GM21360 (cell line): ENCODE measurements at regions not wholly inside any gene's neighbourhood (a gene's known extent, or its start where the extent isn't known, plus 50 kb on each side); places are given as distances from the start of the nearest gene placed in this dataset.

ENCODE experiments used
- ATAC-seq: cut with Tn5 transposase; IDR thresholded peaks from one replicate; pipeline ENCODE4 v1.9.1; 2021; ENCODE audit warnings: mild to moderate bottlenecking, moderate library complexity; ENCODE audit not compliant: unreplicated experiment

DNA sequence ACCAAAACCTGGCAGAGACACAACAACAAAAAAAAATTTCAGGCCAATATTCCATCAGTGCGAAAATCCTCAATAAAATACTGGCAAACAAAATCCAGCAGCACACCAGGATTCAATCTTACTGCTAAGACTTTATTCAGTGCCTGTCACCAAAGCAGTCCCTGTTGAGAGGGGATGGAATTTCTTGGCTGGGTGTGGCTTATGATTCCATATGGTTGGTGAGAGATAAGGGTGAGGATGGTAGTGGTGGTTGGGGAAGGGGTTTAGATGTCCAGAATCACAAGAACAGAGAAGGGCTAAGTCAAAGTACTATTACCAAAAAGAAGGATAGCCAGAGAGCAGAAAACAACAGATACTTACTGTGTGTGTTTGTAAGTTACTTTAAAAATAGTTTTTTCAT is 152.8 kb upstream of the SLC35B3 start:
- ATAC-seq = no peak

DNA sequence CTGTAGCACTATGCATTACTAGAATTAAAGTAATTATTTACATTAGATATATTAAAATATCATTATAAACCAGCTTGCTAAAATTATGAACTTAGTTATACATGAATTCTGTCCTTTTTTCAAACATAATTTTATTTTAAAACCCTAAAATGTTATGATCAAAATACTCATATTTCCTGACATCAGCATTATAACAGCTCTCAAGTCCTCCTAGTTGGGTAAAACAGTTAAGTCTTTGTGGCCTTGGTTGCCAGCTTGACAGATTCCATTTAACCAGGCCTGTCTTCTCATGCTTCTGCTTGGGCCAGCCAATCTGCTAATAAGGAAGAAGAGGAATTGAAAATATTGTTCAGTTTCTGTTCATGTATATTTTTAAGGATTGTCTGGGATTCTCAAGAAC is 147.9 kb upstream of the SLC35B3 start:
- ATAC-seq = no peak

DNA sequence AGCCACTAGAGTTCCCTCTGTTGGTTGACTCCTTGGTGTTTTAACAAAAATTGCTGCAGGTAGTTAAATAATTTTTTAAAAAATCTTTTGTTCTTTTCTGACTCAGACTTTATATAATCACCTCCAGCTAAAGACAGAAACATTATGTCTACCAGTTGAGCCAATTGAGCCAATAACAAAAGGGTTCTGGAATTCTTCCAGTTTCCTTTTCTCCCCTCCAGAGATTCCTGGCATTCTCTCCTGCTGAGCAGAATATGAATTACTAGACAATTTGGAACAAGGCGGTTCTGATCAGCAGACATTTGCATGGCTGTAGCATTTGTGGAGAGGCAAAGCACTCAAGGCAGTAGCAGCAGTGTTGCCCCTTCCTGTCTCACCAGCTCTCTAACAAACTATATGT is 144.0 kb upstream of the SLC35B3 start:
- ATAC-seq = no peak

DNA sequence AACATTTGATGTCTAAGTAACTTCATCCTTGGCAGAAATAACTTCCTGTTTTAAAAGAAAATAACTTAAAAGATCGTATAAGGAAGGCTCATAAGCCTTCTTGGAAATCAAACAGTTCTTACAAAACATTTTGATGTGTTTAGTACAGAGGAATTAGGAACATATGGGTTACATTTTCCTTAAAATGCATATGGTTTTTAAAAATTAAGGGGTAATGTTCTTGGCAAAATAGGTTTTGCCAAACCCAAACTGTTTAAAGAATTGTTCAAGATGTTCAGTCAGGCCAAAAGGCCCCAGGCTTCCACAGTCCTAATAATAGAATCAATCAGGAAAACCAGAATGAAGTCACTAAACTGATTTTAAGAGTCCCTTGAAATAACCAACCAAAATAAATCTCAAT is 142.7 kb upstream of the SLC35B3 start:
- ATAC-seq = no peak

DNA sequence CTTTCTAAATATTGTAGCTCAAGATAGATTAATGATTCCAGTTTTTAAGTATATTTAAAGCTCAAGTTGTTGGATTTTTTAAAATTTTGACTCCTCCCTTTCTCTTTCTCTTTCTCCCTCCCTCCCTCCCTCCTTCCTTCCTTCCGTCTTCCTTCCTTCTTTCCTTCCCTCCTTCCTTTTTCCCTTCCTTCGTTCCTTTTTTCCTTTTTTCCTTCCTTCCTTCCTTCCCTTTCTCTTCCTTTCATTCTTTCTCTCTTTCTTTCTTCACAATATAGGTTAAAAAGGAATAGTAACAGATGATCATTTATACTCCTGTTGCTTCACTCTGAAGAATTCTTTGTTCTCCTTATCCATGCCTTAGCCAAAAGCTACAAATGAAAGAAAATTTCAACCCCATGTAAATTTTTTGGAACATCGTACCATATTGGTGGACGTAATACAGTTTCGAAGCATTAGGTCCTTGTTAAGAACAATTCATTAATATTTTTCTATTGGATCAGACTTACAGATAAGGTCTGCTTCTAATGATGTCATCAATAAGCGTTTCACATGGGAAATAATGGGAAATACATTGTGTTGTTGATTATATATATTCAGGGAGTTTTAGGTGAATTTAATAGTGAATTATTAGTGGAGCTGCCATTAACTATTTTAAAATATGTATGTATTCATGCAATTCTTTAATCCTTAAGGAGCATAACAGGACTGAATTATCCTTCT is 139.6 kb upstream of the SLC35B3 start:
- no peak for ATAC-seq

DNA sequence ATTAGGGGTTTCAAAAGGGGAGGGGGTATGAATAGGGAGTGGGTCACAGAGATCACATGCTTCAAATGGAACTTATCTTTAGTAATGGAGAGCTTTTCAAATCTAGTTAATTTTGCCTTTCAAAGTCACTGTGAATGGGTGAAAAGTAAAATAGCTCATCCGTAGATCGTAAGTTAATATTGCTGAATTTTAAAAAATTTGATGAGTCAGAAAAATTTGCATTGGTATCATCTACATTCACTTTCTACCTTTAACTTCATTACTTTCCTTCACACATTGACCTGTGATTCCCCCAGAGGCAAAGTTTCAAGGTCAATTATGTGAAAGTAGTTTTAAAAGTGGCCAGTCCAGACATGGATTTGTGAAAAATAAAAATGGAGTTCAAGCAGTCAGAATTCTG is 139.0 kb upstream of the SLC35B3 start:
- ATAC-seq = no peak

DNA sequence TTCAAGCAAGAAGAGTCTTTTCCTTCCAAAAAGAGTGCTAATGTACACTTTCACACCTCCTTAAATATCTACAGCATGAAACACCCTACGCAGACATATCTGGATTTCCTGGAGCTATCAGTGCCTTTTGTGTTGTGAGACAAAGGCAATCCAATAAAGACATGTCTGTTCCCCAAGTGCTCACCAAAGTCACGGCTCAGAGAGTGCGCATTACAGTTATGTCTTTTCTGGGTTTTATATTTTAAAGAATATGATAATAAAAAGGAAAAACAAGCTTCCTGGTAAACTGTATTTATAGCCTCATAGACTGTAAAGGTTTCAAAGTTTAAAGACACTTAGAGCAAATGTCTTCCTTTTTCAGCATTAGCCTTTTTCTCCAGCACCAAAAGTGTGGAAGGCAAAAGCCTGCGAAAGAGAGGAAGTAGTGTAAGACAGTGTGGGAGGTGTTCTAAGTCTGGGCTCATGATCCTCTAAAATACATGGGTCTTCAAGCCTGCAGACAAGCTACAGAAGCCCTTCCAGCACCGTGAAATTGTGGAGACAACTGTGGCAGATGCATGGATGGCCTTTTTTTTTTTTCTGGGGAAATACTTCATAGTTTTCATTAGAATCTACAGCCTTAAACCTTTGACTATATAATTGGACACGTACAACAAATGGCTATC is 135.0 kb upstream of the SLC35B3 start:
- no peak for ATAC-seq

DNA sequence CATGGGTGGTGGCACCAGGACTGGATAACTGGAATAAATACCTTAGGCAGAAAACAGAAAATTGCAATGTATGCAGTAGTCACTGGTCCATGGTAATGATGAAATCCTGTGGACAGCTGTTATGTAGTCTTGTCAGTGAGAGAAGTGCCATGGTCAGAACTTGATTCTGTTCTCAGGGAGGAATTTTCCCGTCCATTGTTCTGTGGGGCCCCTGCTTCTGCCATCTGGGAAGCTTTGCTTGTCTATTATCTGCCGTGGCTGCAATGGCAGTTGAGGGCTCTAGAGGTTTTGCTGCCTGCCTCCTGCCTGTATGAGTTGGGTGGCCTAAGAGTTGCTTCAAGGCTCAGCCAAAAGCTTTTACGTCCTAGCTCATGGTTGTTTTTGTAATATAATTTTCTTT is 126.8 kb upstream of the SLC35B3 start:
- no peak for ATAC-seq

DNA sequence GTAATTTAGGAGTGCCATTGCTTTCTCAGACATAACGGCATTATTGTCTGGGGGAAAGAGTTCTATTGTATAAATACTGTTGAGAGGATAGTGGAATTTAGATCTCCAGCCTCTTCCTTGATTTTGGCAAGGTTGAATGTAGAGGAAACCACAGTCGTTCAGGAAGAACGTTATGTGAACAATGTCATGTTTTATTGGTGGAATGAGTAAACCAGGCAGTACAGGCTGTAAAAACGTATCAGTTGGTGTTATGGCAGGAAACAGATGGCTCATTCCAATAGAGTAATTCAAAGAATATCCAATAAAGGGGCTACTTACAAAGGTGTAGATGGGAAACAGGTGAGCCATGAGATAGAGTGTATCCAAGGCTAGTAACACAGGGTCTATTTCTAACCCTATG is 123.6 kb upstream of the SLC35B3 start:
- ATAC-seq = no peak

DNA sequence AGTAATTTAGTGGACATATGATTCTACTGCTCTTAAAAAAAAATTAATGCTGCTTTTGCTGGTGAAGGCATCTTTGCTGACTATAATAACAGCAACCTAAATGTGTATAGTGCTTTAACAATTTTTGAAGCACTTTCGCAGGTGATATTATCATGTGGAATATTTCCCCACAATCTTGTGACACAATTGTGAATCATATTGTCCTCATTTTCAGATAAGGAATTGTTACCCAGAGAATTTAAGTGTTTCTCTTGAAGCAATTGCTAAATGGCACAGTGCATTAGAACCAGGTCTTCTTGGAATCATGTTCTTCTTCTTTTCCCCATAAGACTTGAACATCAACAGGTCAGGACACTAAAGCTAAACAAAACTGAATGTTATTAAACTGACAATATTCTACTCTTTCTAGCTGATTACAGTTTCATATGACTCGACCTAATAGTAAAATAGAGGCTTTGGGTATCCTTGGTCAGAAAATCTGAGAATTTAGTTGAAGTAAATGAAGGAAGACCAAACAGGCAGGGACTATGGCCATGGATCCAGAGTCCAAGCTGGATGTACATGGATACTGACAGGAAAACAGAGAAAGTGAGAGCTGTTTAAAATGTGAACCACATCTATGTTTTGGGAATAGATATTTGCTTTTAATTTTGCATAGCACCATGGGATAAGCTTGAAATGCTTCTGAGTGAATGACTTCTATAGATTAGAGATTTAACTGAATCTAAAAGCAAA is 121.8 kb upstream of the SLC35B3 start:
- ATAC-seq = no peak

DNA sequence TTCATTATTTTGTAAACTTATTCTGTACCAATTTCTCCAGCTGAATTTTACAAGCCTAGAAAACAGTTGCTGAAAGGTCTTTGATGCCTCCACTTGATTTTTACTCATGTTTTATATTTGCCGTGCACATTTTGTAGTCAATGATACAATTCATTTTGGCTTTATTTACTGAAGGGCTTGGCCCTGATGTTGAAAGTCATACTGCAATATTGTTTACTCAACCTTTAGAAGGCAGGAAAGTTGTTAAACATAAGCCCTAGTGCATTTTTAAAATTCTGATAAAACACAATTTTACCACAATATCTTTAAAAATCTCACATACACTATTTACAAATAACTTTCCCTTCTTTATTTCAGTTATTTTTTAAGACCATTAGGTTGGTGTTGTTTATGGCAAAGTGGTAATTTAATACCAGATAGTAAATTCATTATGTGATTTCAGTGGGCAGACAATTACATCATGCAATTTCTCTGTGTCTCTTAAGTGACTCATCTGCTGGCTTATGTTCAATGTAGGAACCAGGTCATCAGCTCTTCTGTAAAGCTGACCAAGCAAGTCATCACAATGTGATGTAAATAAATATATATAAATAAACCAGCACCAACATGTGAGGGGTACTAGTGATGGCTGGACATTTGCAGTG is 121.1 kb upstream of the SLC35B3 start:
- ATAC-seq = no peak

DNA sequence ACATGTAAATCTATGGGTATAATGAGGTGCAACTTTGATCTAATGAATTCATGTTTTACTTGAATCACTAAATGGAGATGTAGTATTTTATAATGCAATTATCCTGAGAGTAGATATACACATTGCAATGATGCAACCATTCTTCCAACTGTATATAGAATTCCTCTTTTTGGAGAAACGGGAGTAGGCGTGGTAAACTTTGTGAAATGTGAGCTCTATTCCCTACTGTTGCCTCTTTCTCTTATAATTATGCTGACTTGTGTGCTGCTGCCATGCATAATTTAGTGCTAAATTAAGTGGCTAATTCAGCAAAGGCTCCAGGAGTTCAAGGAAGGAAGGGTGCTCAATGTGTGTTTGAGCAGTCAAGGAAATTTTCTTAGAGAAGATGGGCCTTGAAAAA is 116.6 kb upstream of the SLC35B3 start:
- ATAC-seq = no peak

DNA sequence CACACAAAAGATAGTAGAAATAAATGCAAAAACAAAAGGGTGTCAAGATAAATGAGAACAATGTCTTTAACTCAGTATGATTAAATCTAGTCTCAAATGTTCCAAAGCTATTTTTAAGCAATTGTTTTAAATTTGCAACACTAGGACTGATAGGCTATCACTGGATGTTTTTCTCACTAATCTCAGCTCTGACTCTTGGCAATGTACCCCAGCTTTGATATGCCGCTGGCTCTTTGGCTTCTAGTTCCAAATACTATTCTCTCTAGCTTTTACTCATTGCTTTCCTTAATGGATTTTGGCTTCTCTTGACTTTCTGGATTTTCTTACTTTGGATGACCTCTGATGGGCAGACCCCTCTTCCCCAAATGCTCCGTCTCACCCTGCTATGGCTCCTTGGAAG is 116.0 kb upstream of the SLC35B3 start:
- no peak for ATAC-seq

DNA sequence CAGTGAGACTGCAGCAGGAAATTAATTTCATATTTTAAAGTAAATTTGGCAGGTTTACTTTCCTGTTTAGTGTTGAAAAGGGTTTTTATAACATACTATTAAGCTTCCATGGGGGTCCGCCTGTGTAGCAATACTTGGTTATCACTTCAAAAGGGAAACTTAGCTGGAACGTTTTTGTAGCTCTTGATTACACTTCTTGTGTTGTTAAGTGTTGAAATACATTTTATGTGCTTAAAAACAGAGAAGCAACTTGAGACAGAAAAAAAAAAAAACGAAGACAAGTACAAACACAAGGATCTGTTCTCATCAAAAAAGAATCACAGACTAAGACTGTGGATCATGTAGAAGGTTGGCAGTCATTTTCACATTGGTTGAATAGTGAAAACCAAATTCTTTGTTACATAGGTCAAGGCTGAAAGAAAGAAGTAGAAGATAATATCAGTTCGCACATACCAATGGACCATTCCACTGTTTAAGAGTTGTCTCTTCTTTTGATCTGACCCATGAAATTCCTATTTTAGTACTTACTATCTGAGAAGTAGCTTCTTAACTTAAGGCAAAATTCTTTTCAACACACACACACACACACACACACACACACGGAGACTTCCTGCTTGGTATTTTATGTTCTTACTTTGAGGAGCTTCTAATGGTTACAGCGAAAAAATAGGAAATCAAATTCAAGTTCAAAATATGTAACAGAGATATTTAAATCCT is 113.9 kb upstream of the SLC35B3 start:
- no peak for ATAC-seq

DNA sequence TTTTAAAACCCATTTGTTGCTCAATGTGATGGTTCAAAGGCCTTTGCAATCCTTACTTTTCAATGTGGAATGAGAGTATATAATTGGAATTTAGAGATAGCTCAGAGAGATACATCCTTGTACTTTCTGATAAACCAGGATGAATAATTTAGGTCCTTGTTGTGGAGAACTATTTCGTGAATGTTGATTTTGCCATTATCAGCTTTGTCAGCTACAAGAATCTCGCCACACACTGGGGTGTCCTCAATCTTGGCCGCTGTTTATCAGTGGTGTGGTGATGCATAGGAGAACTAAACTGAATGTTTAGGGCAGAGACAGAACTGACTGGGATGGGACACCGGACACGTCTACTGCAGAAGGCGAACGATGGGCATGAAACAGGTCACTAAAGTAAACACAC is 111.2 kb upstream of the SLC35B3 start:
- no peak for ATAC-seq

DNA sequence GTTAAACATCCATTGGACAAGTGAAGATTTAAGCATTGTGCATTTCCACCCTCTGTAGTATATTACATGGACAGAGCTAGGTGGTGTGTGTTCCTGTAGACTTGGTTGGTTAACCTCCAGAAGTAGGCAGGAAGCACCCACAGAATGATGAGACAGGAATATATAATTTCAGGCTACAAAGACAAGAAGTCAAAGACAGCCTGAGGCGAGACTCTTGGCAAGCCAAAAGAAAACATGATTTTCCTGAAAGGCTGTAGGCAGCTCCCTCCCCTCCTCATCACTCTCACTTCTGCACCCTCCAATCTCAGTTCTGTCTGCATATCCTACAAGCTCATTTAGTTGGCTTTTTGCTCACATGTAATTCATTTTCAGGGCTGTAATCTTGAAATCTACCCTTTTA is 110.0 kb upstream of the SLC35B3 start:
- ATAC-seq = no peak

DNA sequence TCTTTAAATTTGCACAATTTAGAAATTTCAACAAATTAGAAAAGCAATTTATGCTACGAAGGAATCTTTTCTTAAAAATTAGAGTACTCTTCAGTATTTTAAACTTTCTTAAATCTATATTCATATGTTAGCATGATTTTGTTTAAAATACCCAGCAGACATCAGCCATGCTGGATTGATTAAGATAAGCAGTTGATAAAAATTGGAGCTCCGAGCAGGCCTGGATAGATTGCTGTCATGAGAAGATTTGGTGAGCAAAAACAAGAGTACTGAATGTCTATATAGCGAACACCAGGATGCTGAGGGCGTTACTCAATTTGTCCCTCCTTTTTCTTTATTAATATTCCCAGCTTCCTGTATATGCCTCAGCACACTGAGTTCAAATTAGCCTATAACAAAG is 108.4 kb upstream of the SLC35B3 start:
- no peak for ATAC-seq

DNA sequence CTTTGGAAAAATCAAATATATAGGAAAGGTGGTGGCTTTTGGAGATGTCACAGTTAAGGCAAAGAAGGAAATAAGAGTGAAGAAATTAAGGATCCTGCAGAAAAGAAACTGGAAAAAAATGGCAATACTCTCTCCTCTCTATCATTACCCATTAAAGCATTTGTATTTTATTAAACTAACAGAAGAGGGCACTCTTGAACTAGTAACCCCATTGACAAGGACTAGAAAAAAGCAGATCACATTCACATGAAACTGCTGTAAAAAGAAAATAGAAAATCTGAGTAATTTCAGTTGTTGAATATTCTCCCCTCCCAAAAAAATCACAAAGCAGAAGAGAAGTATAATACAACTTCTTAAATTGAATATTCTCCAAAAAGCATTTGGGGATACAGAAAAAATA is 104.1 kb upstream of the SLC35B3 start:
- ATAC-seq = no peak

DNA sequence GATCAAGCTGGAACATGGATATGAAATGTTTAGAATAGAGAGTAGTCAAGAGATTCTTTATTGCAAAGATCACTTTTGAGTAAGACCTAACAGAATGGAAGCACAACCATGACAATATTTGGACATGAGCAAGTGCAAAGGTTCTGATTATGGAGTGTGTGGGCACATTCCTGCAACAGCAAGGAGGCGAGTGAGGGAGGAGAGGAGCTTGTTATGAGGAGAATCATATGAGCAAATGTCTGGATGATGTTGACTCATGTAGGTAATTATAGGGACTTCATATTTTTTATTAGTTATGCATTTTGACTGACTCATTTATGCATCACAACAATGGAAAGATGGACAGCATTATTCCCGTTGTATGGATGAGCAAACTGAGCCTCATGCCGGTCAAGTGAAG is 100.8 kb upstream of the SLC35B3 start:
- no peak for ATAC-seq

DNA sequence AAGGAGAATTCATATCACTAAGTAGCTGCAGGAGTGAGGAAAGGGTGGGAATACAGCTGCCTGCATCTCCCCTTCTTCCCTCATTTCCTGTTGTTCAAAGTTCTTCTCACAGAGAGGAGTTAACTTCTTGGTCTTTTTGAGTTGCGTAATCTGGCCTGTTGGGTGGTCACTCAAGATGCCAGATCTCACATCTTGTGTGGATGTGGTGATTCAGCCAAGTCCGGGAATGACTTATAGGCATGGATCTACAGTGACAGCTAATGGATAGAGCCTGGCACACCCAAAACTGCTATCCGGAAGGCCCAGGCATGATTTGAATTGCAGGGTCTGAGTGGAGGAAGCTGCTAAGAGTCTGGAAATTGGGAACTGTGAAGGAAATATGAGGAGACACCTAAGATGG is 100.2 kb upstream of the SLC35B3 start:
- ATAC-seq = no peak

DNA sequence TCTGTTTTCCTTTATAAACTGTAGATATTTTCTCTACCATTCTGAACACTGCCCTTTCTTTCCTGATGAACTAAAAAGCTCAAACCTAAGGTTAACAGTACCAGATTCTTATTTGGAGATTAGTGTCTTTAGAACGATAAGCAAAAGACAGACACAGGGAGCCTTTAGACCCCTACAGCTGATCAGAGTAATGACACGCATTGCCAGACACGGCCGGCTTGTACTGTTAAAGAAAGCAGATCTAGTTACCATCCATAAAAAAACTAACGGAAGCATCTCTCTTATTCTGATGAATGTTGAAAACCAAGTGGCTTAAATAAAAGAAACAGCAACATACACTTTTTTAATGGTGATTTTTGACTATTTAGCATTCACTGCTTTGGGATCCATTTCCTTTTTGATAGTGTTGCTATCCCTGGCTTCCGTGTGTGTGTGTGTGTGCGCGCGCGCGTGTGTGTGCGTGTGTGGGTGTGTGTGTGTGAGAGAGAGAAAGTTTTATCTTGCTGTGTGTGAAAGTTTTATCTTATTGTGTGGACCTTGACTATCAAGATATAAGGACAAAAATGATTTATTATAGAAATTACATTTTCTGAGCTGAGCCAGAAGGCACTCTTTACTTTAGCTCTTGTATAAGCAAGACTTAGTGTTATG is 95.6 kb upstream of the SLC35B3 start:
- no peak for ATAC-seq
